ENCODE measurements at regions not wholly inside any gene's neighbourhood (a gene's known extent, or its start where the extent isn't known, plus 50 kb on each side); places are given as distances from the start of the nearest gene placed in this dataset.

GRCh38 chr4:123939621-123940020 is 543.0 kb downstream of the SPRY1 start:
- TF ChIP-seq CTCF (IDR thresholded peaks at IDR 0.05; ENCODE audit: low read length): no peak
- no peak for TF ChIP-seq EZH2 (IDR thresholded peaks at IDR 0.05; ENCODE audit: borderline replicate concordance, low read length)
